ENCODE measurements at regions not wholly inside any gene's neighbourhood (a gene's known extent, or its start where the extent isn't known, plus 50 kb on each side); places are given as distances from the start of the nearest gene placed in this dataset.

- TF ChIP-seq POLR2AphosphoS5 (IDR thresholded peaks at IDR 0.05), result no peak
- TF ChIP-seq CTCF (IDR thresholded peaks at IDR 0.05), result no peak
- no peaks in the 10 kb centered on the region for H3K36me3 ChIP-seq
- H3K27me3 ChIP-seq, result no peaks in the 10 kb centered on the region
- H3K4me1 ChIP-seq, result peaks cover 0 to 6% (median 0%) of the 10 kb centered on the region in 4 donors
- no peak overlapping the region for H3K4me3 ChIP-seq
- no peak for DNase-seq
- intact Hi-C loops (cut with DNase I), result no loop called here
- no peaks in the 10 kb centered on the region for H3K9me3 ChIP-seq
- no peak overlapping the region for H3K27ac ChIP-seq
- WGBS, 2 donors, result 81 to 87% methylated on average over 6 of the region's 6 CpGs
These were observed 66.0 kb upstream of the TMCC3 start for GRCh38 chr12:94716339-94716738.

GRCh38 chr12:94714378-94715114 lies 64.2 kb upstream of the TMCC3 start:
- no peaks in the 10 kb centered on the region for H3K9me3 ChIP-seq
- TF ChIP-seq POLR2A (IDR thresholded peaks at IDR 0.05) (no peak), CTCF (IDR thresholded peaks at IDR 0.05) (no peak), POLR2AphosphoS5 (IDR thresholded peaks at IDR 0.05) (no peak), EP300 (IDR thresholded peaks at IDR 0.05) (no peak)
- no peak overlapping the region for H3K4me3 ChIP-seq
- H3K27me3 ChIP-seq, result no peaks in the 10 kb centered on the region
- WGBS, 2 donors, result 82 to 86% methylated on average over 6 of the region's 6 CpGs
- DNase-seq, result no peak
- H3K4me1 ChIP-seq, result peaks cover 0 to 6% (median 0%) of the 10 kb centered on the region in 4 donors
- no peak overlapping the region for H3K27ac ChIP-seq
- H3K36me3 ChIP-seq, result no peaks in the 10 kb centered on the region
- intact Hi-C loops (cut with DNase I), result no loop called here

GRCh38 chr12:94712815-94713515 lies 62.6 kb upstream of the TMCC3 start:
- Histone ChIP-seq H3K27ac (no peak overlapping the region), H3K27me3 (no peaks in the 10 kb centered on the region), H3K36me3 (no peaks in the 10 kb centered on the region), H3K9me3 (no peaks in the 10 kb centered on the region), H3K4me1 (peaks cover 0 to 10% (median 6%) of the 10 kb centered on the region in 4 donors), H3K4me3 (no peak overlapping the region)
- intact Hi-C loops (cut with DNase I), result no loop called here
- DNase-seq, result no peak
- TF ChIP-seq POLR2A (IDR thresholded peaks at IDR 0.05), result no peak
- WGBS, 2 donors, result 87% methylated on average over 7 of the region's 7 CpGs

- Histone ChIP-seq H3K27me3 (no peaks in the 10 kb centered on the region), H3K4me1 (peaks cover 0 to 19% (median 14%) of the 10 kb centered on the region in 4 donors), H3K4me3 (no peak overlapping the region), H3K27ac (no peak overlapping the region), H3K9me3 (no peaks in the 10 kb centered on the region), H3K36me3 (no peaks in the 10 kb centered on the region)
- intact Hi-C loops (cut with DNase I), result no loop called here
- 47 to 70% methylated on average over 3 of the region's 3 CpGs for WGBS, 2 donors
- no peak for DNase-seq
- TF ChIP-seq POLR2A (IDR thresholded peaks at IDR 0.05) (no peak), CTCF (IDR thresholded peaks at IDR 0.05) (no peak), POLR2AphosphoS5 (IDR thresholded peaks at IDR 0.05) (no peak), EP300 (IDR thresholded peaks at IDR 0.05) (no peak)
These were observed 60.6 kb upstream of the TMCC3 start for GRCh38 chr12:94710933-94711332.

- Histone ChIP-seq H3K27ac (peak overlapping the region in 3 of 4 donors; percentile 30 to 56 (median 36)), H3K4me3 (peak overlapping the region in 1 of 4 donors; percentile 19), H3K9me3 (no peaks in the 10 kb centered on the region), H3K27me3 (no peaks in the 10 kb centered on the region), H3K36me3 (no peaks in the 10 kb centered on the region), H3K4me1 (peaks cover 0 to 41% (median 28%) of the 10 kb centered on the region in 4 donors)
- peak; percentile 75 for DNase-seq
- WGBS, 2 donors, result 68 to 75% methylated on average over 9 of the region's 9 CpGs
- no peak for TF ChIP-seq POLR2A (IDR thresholded peaks at IDR 0.05)
- TF ChIP-seq POLR2AphosphoS5 (IDR thresholded peaks at IDR 0.05), result peak in 1 of 4 donors; percentile 12
- no peak for TF ChIP-seq EP300 (IDR thresholded peaks at IDR 0.05)
- TF ChIP-seq CTCF (IDR thresholded peaks at IDR 0.05), result no peak
- intact Hi-C loops (cut with DNase I), result no loop called here
These were observed 57.5 kb upstream of the TMCC3 start for GRCh38 chr12:94707892-94708291.
